ENCODE measurements at regions not wholly inside any gene's neighbourhood (a gene's known extent, or its start where the extent isn't known, plus 50 kb on each side); places are given as distances from the start of the nearest gene placed in this dataset.
"Not testable (repeated sequence)": the region's sequence is repeated elsewhere in the genome, so short reads cannot be mapped to it uniquely, and the experiment has no call there.

- DNase-seq (ENCODE audit: low read depth), result no peak
Observed at GRCh38 chr13:18951412-18951811, 230.2 kb downstream of the TUBA3C start.

- no peak for DNase-seq (ENCODE audit: low read depth)
Observed at GRCh38 chr13:18949970-18950369, 231.7 kb downstream of the TUBA3C start.

- DNase-seq (ENCODE audit: low read depth), result no peak
Observed at GRCh38 chr13:18949489-18949761, 232.2 kb downstream of the TUBA3C start.

GRCh38 chr13:18948664-18949488, 232.7 kb downstream of the TUBA3C start:
- no peak for DNase-seq (ENCODE audit: low read depth)

- DNase-seq (ENCODE audit: low read depth), result no peak
Observed at GRCh38 chr13:18948012-18948663, 233.5 kb downstream of the TUBA3C start.

GRCh38 chr13:18947376-18947977, 234.1 kb downstream of the TUBA3C start:
- DNase-seq (ENCODE audit: low read depth), result no peak

- no peak for DNase-seq (ENCODE audit: low read depth)
Observed at GRCh38 chr13:18946738-18947137, 234.9 kb downstream of the TUBA3C start.

- DNase-seq (ENCODE audit: low read depth), result no peak
Observed at GRCh38 chr13:18944501-18945068, 237.0 kb downstream of the TUBA3C start.

- no peak for DNase-seq (ENCODE audit: low read depth)
Observed at GRCh38 chr13:18943721-18944391, 237.8 kb downstream of the TUBA3C start.

GRCh38 chr13:18943273-18943672, 238.4 kb downstream of the TUBA3C start:
- DNase-seq (ENCODE audit: low read depth), result no peak

GRCh38 chr13:18936104-18936503, 245.5 kb downstream of the TUBA3C start:
- peak; percentile 67 for DNase-seq (ENCODE audit: low read depth)

GRCh38 chr13:18921063-18921462, 260.6 kb downstream of the TUBA3C start:
- DNase-seq (ENCODE audit: low read depth), result no peak

- DNase-seq (ENCODE audit: low read depth), result peak; percentile 93
Observed at GRCh38 chr13:18905096-18905495, 276.5 kb downstream of the TUBA3C start.

GRCh38 chr13:18895411-18895810, 286.2 kb downstream of the TUBA3C start:
- not testable (repeated sequence) for DNase-seq (ENCODE audit: low read depth)

GRCh38 chr13:18891242-18891641, 290.4 kb downstream of the TUBA3C start:
- DNase-seq (ENCODE audit: low read depth), result not testable (repeated sequence)

GRCh38 chr13:18874875-18875789, 306.5 kb downstream of the TUBA3C start:
- DNase-seq (ENCODE audit: low read depth), result not testable (repeated sequence)

- peak; percentile 30 for DNase-seq (ENCODE audit: low read depth)
Observed at GRCh38 chr13:18870557-18870956, 311.1 kb downstream of the TUBA3C start.

- not testable (repeated sequence) for DNase-seq (ENCODE audit: low read depth)
Observed at GRCh38 chr13:18869365-18869764, 312.3 kb downstream of the TUBA3C start.

- DNase-seq (ENCODE audit: low read depth), result not testable (repeated sequence)
Observed at GRCh38 chr13:18837986-18838629, 343.5 kb downstream of the TUBA3C start.

GRCh38 chr13:18837179-18837745, 344.4 kb downstream of the TUBA3C start:
- DNase-seq (ENCODE audit: low read depth), result not testable (repeated sequence)
